ENCODE measurements at regions not wholly inside any gene's neighbourhood (a gene's known extent, or its start where the extent isn't known, plus 50 kb on each side); places are given as distances from the start of the nearest gene placed in this dataset.

DNA sequence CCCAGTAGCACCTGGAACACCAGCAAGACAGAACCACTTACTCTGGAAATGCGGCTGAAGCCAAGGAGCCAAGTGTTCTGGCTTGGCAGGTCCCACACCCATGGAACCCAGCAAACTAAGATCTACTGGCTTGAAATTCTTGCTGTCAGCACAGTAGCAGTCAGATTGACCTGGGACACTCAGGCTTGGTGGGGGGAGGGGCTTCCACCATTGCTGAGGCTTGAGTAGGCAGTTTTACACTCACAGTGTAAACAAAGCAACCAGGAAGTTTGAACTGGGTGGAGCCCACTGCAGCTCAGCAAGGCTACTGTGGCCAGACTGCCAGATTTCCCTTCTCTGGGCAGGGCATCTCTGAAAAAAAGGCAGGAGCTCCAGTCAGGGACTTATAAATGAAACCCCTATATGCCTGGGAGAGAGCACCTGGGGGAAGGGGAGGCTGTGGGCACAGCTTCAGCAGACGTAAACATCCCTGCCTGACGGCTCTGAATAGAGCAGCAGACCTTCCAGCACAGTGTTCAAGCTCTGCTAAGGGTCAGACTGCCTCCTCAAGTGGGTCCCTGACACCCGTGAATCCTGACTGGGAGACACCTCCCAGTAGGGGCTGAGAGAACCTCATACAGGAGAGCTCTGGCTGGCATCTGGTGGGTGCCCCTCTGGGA, 121.2 kb downstream of the MTERF1 start:
- Histone ChIP-seq H3K9me3 (ENCODE audit: low read depth) (no peaks in the 10 kb centered on the region), H3K4me1 (ENCODE audit: insufficient read depth) (no peaks in the 10 kb centered on the region), H3K79me2 (ENCODE audit: insufficient read depth) (no peaks in the 10 kb centered on the region), H4K20me1 (ENCODE audit: insufficient read depth) (no peaks in the 10 kb centered on the region), H3K36me3 (ENCODE audit: low read depth) (no peaks in the 10 kb centered on the region), H3K27me3 (replicated peaks; ENCODE audit: insufficient read depth) (no peaks in the 10 kb centered on the region), H3K4me3 (no peak overlapping the region), H3K27ac (no peak overlapping the region), H3K4me2 (ENCODE audit: unreplicated experiment) (no peak overlapping the region), H3K9me2 (ENCODE audit: insufficient read depth) (no peaks in the 10 kb centered on the region), H2AFZ (peak overlapping the region; percentile 41; the same call in 1 of the 2 replicates), H3F3A (ENCODE audit: insufficient read depth) (no peaks in the 10 kb centered on the region), H3K9ac (no peak overlapping the region)
- in situ Hi-C loops (cut with MboI): no loop called here
- DNase-seq: peak; percentile 38
- whole genome bisulfite sequencing, 2 experiments (ENCODE audit: low coverage in 1 of 2, low lambda C conversion rate in 2 of 2, missing lambda C conversion rate in 2 of 2): 22 to 31% methylated on average over 4 of the region's 4 CpGs
- no peak for TF ChIP-seq EZH2phosphoT487 (IDR thresholded peaks at IDR 0.05; ENCODE audit: insufficient read depth, low read depth)
- TF ChIP-seq EZH2 (IDR thresholded peaks at IDR 0.05; ENCODE audit: insufficient read depth, poor library complexity, severe bottlenecking): no peak

DNA sequence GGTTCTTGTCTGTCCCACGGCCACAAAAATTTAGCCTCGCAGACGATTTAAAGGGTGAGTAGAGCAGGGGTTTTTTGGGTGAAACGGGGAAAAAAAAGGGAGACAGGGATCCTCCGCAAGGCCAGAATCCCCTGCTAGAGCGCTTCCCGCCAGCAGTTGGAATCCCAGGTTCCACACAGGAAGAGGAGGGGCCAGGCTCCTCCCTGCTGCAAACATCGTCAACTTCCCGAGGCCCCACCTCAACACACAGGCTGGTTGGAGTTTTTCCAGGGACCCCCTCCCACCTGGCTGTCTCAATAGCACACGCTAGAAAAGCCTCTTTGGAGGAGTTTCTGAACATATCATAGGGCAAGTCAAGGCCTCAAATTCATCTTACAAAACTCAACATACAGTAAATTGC, 112.7 kb downstream of the MTERF1 start:
- no peak overlapping the region for H3K4me2 ChIP-seq (ENCODE audit: unreplicated experiment)
- no peak overlapping the region for H3K27ac ChIP-seq
- no peaks in the 10 kb centered on the region for H3K36me3 ChIP-seq (ENCODE audit: low read depth)
- no peaks in the 10 kb centered on the region for H3K9me3 ChIP-seq (ENCODE audit: low read depth)
- H3K27me3 ChIP-seq (replicated peaks; ENCODE audit: insufficient read depth): no peaks in the 10 kb centered on the region
- H3K4me3 ChIP-seq: no peak overlapping the region
- H4K20me1 ChIP-seq (ENCODE audit: insufficient read depth): no peaks in the 10 kb centered on the region
- no peak for DNase-seq
- WGBS, 2 experiments (ENCODE audit: low coverage in 1 of 2, low lambda C conversion rate in 2 of 2, missing lambda C conversion rate in 2 of 2): 67 to 76% methylated on average over 10 of the region's 10 CpGs
- no peaks in the 10 kb centered on the region for H3F3A ChIP-seq (ENCODE audit: insufficient read depth)
- H3K4me1 ChIP-seq (ENCODE audit: insufficient read depth): 0 out of 2 replicates have a peak, but pooled peaks cover 15% of the 10 kb centered on the region
- TF ChIP-seq EZH2 (IDR thresholded peaks at IDR 0.05; ENCODE audit: insufficient read depth, poor library complexity, severe bottlenecking) (no peak), EZH2phosphoT487 (IDR thresholded peaks at IDR 0.05; ENCODE audit: insufficient read depth, low read depth) (no peak)
- H3K9me2 ChIP-seq (ENCODE audit: insufficient read depth): no peaks in the 10 kb centered on the region
- H3K9ac ChIP-seq: no peak overlapping the region
- H3K79me2 ChIP-seq (ENCODE audit: insufficient read depth): no peaks in the 10 kb centered on the region
- H2AFZ ChIP-seq: no peak overlapping the region
- in situ Hi-C loops (cut with MboI): no loop called here

DNA sequence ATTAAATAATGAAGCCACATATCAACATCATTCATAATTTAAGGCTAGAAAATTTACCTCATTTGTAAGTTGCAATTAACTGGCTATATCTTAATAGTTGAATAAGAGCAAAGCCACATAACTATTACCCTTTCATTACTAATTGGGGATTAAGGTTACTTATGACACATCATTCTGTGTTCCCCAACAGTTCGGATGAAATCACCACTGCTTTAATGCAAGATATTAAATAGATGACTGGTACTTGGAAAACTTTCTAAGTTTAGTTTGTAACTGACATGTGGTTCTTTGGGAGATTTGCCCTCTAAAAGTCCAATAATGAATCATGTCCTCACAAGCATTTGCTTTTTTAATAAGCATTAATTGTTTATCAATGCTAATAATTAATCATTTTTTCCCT, 109.1 kb downstream of the MTERF1 start:
- no peaks in the 10 kb centered on the region for H3K9me3 ChIP-seq (ENCODE audit: low read depth)
- no peaks in the 10 kb centered on the region for H3K27me3 ChIP-seq (replicated peaks; ENCODE audit: insufficient read depth)
- H2AFZ ChIP-seq: no peak overlapping the region
- H3K27ac ChIP-seq: no peak overlapping the region
- WGBS, 2 experiments (ENCODE audit: low coverage in 1 of 2, low lambda C conversion rate in 2 of 2, missing lambda C conversion rate in 2 of 2): 8 to 9% methylated on average over 1 of the region's 1 CpG
- no peaks in the 10 kb centered on the region for H3K36me3 ChIP-seq (ENCODE audit: low read depth)
- H4K20me1 ChIP-seq (ENCODE audit: insufficient read depth): no peaks in the 10 kb centered on the region
- in situ Hi-C loops (cut with MboI): no loop called here
- TF ChIP-seq EZH2 (IDR thresholded peaks at IDR 0.05; ENCODE audit: insufficient read depth, poor library complexity, severe bottlenecking) (no peak), EZH2phosphoT487 (IDR thresholded peaks at IDR 0.05; ENCODE audit: insufficient read depth, low read depth) (no peak)
- peak; percentile 56 for DNase-seq
- no peak overlapping the region for H3K9ac ChIP-seq
- H3F3A ChIP-seq (ENCODE audit: insufficient read depth): no peaks in the 10 kb centered on the region
- no peak overlapping the region for H3K4me3 ChIP-seq
- H3K4me1 ChIP-seq (ENCODE audit: insufficient read depth): 0 out of 2 replicates have a peak, but pooled peaks cover 15% of the 10 kb centered on the region
- H3K4me2 ChIP-seq (ENCODE audit: unreplicated experiment): no peak overlapping the region
- H3K79me2 ChIP-seq (ENCODE audit: insufficient read depth): no peaks in the 10 kb centered on the region
- no peaks in the 10 kb centered on the region for H3K9me2 ChIP-seq (ENCODE audit: insufficient read depth)

DNA sequence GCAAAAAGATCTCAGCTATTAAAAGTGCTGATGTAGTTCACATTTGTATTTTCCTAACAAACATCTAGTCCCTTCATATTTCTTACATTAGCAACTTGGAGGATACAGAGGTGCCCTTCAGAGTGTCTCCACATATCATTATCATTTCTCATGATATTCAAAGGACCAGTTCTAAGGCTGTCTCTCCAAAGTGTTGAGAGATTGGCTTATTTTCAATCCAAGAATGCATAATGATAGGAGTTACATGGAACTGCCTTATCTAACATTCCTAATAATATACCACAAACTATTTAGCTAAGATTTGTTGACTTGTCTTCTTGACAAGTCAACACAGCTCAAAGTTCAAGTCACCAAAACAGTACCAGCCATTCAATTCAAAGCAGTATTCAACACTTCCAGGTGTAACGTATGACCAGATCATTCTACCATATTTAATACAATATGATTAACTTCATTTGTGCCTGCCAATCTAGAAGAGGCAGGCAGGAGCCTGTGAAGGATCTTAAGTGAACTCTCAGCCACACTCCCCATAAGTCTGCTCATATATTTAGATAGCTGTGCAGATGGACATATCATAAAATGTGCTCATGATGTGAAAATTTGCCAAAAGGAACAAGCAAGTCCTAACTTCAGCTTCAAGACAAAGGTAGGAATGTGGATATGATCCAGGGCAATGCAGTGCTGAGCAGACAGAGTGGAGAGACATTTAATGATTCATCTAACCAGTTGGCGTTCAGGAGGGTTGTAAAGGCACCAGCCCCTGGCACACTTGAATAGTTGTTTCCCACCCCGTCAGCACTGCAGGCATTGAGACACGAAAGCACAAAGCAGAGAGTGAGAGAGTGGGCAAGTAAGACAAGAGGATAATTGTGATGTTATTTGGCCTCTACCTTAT, 108.3 kb downstream of the MTERF1 start:
- Histone ChIP-seq H3K9me3 (ENCODE audit: low read depth) (no peaks in the 10 kb centered on the region), H3K27me3 (replicated peaks; ENCODE audit: insufficient read depth) (no peaks in the 10 kb centered on the region), H3K4me2 (ENCODE audit: unreplicated experiment) (no peak overlapping the region), H3K4me1 (ENCODE audit: insufficient read depth) (0 out of 2 replicates have a peak, but pooled peaks cover 15% of the 10 kb centered on the region), H3K27ac (no peak overlapping the region), H3K4me3 (no peak overlapping the region), H3K36me3 (ENCODE audit: low read depth) (no peaks in the 10 kb centered on the region), H2AFZ (no peak overlapping the region), H3K9ac (no peak overlapping the region), H3F3A (ENCODE audit: insufficient read depth) (no peaks in the 10 kb centered on the region), H3K79me2 (ENCODE audit: insufficient read depth) (no peaks in the 10 kb centered on the region), H4K20me1 (ENCODE audit: insufficient read depth) (no peaks in the 10 kb centered on the region), H3K9me2 (ENCODE audit: insufficient read depth) (no peaks in the 10 kb centered on the region)
- in situ Hi-C loops (cut with MboI): no loop called here
- TF ChIP-seq EZH2 (IDR thresholded peaks at IDR 0.05; ENCODE audit: insufficient read depth, poor library complexity, severe bottlenecking): no peak
- no peak for TF ChIP-seq EZH2phosphoT487 (IDR thresholded peaks at IDR 0.05; ENCODE audit: insufficient read depth, low read depth)
- DNase-seq: peak; percentile 10
- 74% methylated on average over 4 of the region's 4 CpGs for WGBS, 2 experiments (ENCODE audit: low coverage in 1 of 2, low lambda C conversion rate in 2 of 2, missing lambda C conversion rate in 2 of 2)

Measured in GM23248 (cell line).